ENCODE measurements at regions not wholly inside any gene's neighbourhood (a gene's known extent, or its start where the extent isn't known, plus 50 kb on each side); places are given as distances from the start of the nearest gene placed in this dataset.

DNA sequence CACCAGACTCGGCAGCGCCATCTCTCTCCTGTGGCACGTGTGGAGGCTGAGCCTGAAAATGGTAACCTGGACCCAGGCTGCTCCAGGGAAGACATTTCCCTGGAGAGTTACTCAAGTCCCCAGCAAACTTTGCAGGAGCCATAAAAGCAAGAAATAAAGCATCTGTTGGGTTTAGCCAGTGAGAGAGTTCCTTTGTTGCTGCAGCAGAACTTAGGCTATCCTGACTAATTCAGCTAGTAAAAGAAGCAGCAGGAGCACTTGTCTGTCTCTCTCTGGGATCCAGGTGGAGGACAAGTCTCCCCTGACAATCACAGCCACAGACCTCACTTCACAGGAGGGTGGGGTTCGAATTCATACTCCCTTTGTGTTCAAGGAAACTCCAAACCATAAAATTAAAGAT lies 79.2 kb upstream of the DIO3 start:
- DNase-seq (ENCODE audit: low read depth): no peak
- no peaks in the 10 kb centered on the region for H3K27me3 ChIP-seq (ENCODE audit: insufficient read depth, low read length)
- no peak overlapping the region for H3K27ac Mint-ChIP-seq (ENCODE audit: unreplicated experiment)
- H4K20me1 ChIP-seq (ENCODE audit: insufficient read depth, low read length): no peaks in the 10 kb centered on the region
- no peak for FAIRE-seq
- no peak overlapping the region for H3K9ac ChIP-seq (ENCODE audit: low read length)
- H3K4me1 ChIP-seq (ENCODE audit: insufficient read depth, low read length): peaks cover 7% of the 10 kb centered on the region
- no peaks in the 10 kb centered on the region for H3K36me3 Mint-ChIP-seq (ENCODE audit: low read depth, unreplicated experiment)
- H3K36me3 ChIP-seq (ENCODE audit: insufficient read depth, low read length): no peaks in the 10 kb centered on the region
- peaks cover 2% of the 10 kb centered on the region for H3K9me3 ChIP-seq (ENCODE audit: insufficient read depth, low read depth, low read length)
- H3K4me2 ChIP-seq (ENCODE audit: low read length): no peak overlapping the region
- H3K79me2 ChIP-seq (ENCODE audit: insufficient read depth, low read length): no peaks in the 10 kb centered on the region
- no peak overlapping the region for H3K27ac ChIP-seq (ENCODE audit: low read depth, low read length)
- peaks cover 9% of the 10 kb centered on the region for H3K9me3 Mint-ChIP-seq (ENCODE audit: unreplicated experiment)
- H3K4me1 Mint-ChIP-seq (ENCODE audit: low read depth, unreplicated experiment): peaks cover 6% of the 10 kb centered on the region
- H3K4me3 ChIP-seq (ENCODE audit: insufficient read depth, low read depth, low read length): no peak overlapping the region
- H3K4me3 Mint-ChIP-seq (ENCODE audit: unreplicated experiment): no peak overlapping the region
- peaks cover 27% of the 10 kb centered on the region for H3K27me3 Mint-ChIP-seq (ENCODE audit: low read depth, unreplicated experiment)
- TF ChIP-seq, protein P1, sequence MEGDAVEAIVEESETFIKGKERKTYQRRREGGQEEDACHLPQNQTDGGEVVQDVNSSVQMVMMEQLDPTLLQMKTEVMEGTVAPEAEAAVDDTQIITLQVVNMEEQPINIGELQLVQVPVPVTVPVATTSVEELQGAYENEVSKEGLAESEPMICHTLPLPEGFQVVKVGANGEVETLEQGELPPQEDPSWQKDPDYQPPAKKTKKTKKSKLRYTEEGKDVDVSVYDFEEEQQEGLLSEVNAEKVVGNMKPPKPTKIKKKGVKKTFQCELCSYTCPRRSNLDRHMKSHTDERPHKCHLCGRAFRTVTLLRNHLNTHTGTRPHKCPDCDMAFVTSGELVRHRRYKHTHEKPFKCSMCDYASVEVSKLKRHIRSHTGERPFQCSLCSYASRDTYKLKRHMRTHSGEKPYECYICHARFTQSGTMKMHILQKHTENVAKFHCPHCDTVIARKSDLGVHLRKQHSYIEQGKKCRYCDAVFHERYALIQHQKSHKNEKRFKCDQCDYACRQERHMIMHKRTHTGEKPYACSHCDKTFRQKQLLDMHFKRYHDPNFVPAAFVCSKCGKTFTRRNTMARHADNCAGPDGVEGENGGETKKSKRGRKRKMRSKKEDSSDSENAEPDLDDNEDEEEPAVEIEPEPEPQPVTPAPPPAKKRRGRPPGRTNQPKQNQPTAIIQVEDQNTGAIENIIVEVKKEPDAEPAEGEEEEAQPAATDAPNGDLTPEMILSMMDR (IDR thresholded peaks at IDR 0.05; ENCODE audit: insufficient read depth, low read depth, low read length): no peak
- TF ChIP-seq EZH2 (IDR thresholded peaks at IDR 0.05; ENCODE audit: insufficient read depth, low read length): no peak
- H2AFZ ChIP-seq (ENCODE audit: low read depth, low read length): no peak overlapping the region

DNA sequence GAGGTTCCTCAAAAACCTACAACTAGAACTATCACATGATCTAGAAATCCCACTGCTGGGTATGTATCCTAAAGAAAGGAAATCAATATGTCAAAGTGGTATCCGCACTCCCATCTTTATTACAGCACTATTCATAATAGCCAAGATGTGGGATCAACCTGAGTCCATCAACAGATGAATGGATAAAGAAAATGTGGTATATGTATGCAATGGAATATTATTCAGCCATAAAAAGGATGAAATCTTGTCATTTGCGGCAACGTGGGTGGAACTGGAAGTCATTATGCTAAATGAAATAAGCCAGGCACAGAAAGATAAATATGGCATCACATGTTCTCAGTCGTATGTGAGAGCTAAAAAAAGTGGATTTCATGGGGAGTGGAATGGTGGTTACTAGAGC lies 77.5 kb upstream of the DIO3 start:
- H3K27me3 ChIP-seq (ENCODE audit: insufficient read depth, low read length): no peaks in the 10 kb centered on the region
- Mint-ChIP-seq H3K9me3 (ENCODE audit: unreplicated experiment) (peaks cover 9% of the 10 kb centered on the region), H3K27me3 (ENCODE audit: low read depth, unreplicated experiment) (peaks cover 27% of the 10 kb centered on the region), H3K36me3 (ENCODE audit: low read depth, unreplicated experiment) (no peaks in the 10 kb centered on the region), H3K27ac (ENCODE audit: unreplicated experiment) (no peak overlapping the region), H3K4me1 (ENCODE audit: low read depth, unreplicated experiment) (no peaks in the 10 kb centered on the region), H3K4me3 (ENCODE audit: unreplicated experiment) (no peak overlapping the region)
- no peaks in the 10 kb centered on the region for H3K79me2 ChIP-seq (ENCODE audit: insufficient read depth, low read length)
- no peak for FAIRE-seq
- no peak overlapping the region for H3K4me2 ChIP-seq (ENCODE audit: low read length)
- H2AFZ ChIP-seq (ENCODE audit: low read depth, low read length): no peak overlapping the region
- H3K4me3 ChIP-seq (ENCODE audit: insufficient read depth, low read depth, low read length): no peak overlapping the region
- no peak overlapping the region for H3K27ac ChIP-seq (ENCODE audit: low read depth, low read length)
- H3K9me3 ChIP-seq (ENCODE audit: insufficient read depth, low read depth, low read length): peaks cover 2% of the 10 kb centered on the region
- no peaks in the 10 kb centered on the region for H3K36me3 ChIP-seq (ENCODE audit: insufficient read depth, low read length)
- TF ChIP-seq, protein P1 (IDR thresholded peaks at IDR 0.05; ENCODE audit: insufficient read depth, low read depth, low read length): no peak
- no peak for TF ChIP-seq EZH2 (IDR thresholded peaks at IDR 0.05; ENCODE audit: insufficient read depth, low read length)
- no peaks in the 10 kb centered on the region for H4K20me1 ChIP-seq (ENCODE audit: insufficient read depth, low read length)
- no peak overlapping the region for H3K9ac ChIP-seq (ENCODE audit: low read length)
- no peak for DNase-seq (ENCODE audit: low read depth)
- H3K4me1 ChIP-seq (ENCODE audit: insufficient read depth, low read length): peaks cover 5% of the 10 kb centered on the region

DNA sequence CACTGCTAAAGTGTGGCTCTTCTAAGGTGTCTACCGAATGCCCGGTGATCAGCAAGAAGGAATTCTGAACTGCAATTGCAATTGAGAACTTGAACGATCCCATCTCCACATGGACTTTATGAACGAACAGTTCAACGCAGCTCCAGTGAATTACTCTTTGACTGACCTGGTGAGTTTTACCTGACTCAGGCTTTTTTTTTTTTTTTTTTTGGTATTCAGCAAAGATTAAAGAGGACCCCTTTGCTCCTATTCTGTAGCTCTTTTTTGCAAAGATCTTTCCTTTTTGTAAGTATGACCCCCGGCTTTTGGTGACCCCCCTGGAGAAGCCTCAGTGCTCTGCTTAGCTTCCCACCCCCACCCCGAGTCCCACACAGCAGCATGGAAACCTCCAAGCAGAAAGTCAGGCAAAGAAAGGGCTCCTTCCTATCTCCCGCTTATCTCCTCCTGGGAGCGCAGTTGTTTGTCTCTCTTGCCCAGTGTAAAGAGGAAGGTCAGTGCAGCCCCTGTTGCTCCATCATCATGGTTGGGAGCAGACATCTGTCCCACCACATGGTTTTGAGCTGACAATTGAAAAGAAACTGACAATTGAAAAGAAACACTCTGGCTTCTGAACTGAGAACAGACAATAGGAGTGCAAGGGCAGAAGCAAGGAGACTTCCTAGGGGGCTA lies 72.1 kb upstream of the DIO3 start:
- no peaks in the 10 kb centered on the region for H3K4me1 Mint-ChIP-seq (ENCODE audit: low read depth, unreplicated experiment)
- H3K36me3 Mint-ChIP-seq (ENCODE audit: low read depth, unreplicated experiment): no peaks in the 10 kb centered on the region
- Histone ChIP-seq H3K36me3 (ENCODE audit: insufficient read depth, low read length) (no peaks in the 10 kb centered on the region), H4K20me1 (ENCODE audit: insufficient read depth, low read length) (no peaks in the 10 kb centered on the region), H3K9ac (ENCODE audit: low read length) (no peak overlapping the region), H3K4me3 (ENCODE audit: insufficient read depth, low read depth, low read length) (no peak overlapping the region), H2AFZ (ENCODE audit: low read depth, low read length) (no peak overlapping the region), H3K4me2 (ENCODE audit: low read length) (no peak overlapping the region), H3K4me1 (ENCODE audit: insufficient read depth, low read length) (no peaks in the 10 kb centered on the region), H3K79me2 (ENCODE audit: insufficient read depth, low read length) (no peaks in the 10 kb centered on the region), H3K9me3 (ENCODE audit: insufficient read depth, low read depth, low read length) (peaks cover 4% of the 10 kb centered on the region), H3K27ac (ENCODE audit: low read depth, low read length) (no peak overlapping the region), H3K27me3 (ENCODE audit: insufficient read depth, low read length) (no peaks in the 10 kb centered on the region)
- FAIRE-seq: no peak
- no peak for TF ChIP-seq EZH2 (IDR thresholded peaks at IDR 0.05; ENCODE audit: insufficient read depth, low read length)
- TF ChIP-seq, protein P1 (IDR thresholded peaks at IDR 0.05; ENCODE audit: insufficient read depth, low read depth, low read length): no peak
- no peak overlapping the region for H3K4me3 Mint-ChIP-seq (ENCODE audit: unreplicated experiment)
- H3K27me3 Mint-ChIP-seq (ENCODE audit: low read depth, unreplicated experiment): peaks cover 17% of the 10 kb centered on the region
- H3K9me3 Mint-ChIP-seq (ENCODE audit: unreplicated experiment): peaks cover 8% of the 10 kb centered on the region
- no peak for DNase-seq (ENCODE audit: low read depth)
- no peak overlapping the region for H3K27ac Mint-ChIP-seq (ENCODE audit: unreplicated experiment)

Data from astrocyte (in vitro differentiated cells and primary cell).